Panc1 (cell line): ENCODE measurements at regions not wholly inside any gene's neighbourhood (a gene's known extent, or its start where the extent isn't known, plus 50 kb on each side); places are given as distances from the start of the nearest gene placed in this dataset.

ENCODE experiments used
- SIN3A ChIP-seq: IDR thresholded peaks from 2 replicates; pipeline ENCODE4 v1.6.1; 2012; ENCODE audit warnings: low read depth, mild to moderate bottlenecking, low read length, moderate library complexity, borderline replicate concordance; ENCODE audit not compliant: insufficient read depth
- TF ChIP-seq, protein P1 (sequence below): fragments of 450-650 bp; IDR thresholded peaks from 2 replicates; pipeline ENCODE4 v1.5.1; 2017; ENCODE audit warnings: mild to moderate bottlenecking

DNA sequence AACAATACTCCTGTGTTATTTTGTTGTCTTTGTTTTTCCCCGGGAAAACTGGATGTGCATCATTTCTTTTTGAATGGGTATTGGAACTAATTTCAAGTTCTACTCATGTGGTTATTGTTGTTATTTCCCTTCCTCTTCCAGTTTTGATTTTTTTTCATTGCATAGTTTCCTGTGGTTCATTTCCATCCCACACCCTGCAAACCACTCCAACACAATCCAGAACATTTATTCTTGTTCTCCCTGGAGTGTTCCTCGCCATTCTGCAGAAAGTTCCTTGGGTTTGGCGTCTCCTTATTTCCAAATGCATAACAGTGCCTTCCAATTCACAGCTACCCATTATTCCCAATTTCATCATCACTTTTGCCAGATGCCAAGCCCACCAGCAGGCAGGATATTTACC is 775.1 kb downstream of the TNS3 start:
- TF ChIP-seq, protein P1, sequence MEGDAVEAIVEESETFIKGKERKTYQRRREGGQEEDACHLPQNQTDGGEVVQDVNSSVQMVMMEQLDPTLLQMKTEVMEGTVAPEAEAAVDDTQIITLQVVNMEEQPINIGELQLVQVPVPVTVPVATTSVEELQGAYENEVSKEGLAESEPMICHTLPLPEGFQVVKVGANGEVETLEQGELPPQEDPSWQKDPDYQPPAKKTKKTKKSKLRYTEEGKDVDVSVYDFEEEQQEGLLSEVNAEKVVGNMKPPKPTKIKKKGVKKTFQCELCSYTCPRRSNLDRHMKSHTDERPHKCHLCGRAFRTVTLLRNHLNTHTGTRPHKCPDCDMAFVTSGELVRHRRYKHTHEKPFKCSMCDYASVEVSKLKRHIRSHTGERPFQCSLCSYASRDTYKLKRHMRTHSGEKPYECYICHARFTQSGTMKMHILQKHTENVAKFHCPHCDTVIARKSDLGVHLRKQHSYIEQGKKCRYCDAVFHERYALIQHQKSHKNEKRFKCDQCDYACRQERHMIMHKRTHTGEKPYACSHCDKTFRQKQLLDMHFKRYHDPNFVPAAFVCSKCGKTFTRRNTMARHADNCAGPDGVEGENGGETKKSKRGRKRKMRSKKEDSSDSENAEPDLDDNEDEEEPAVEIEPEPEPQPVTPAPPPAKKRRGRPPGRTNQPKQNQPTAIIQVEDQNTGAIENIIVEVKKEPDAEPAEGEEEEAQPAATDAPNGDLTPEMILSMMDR: no peak
- TF ChIP-seq SIN3A: no peak
